Lower lobe of right lung (tissue), 2 donors: ENCODE measurements at regions not wholly inside any gene's neighbourhood (a gene's known extent, or its start where the extent isn't known, plus 50 kb on each side); places are given as distances from the start of the nearest gene placed in this dataset.

Experiments used
- ATAC-seq, 2 donors: fragments of 200-7000 bp; cut with Tn5 transposase; one replicate each; pipeline ENCODE4 v1.9.1; 2020 to 2022; ENCODE audit warnings: mild to moderate bottlenecking in 2 of 2, moderate library complexity in 2 of 2
- DNase-seq: peaks from one replicate; pipeline ENCODE4 v3.0.0-alpha.2; 2020
- H3K27ac ChIP-seq: fragments of 200-600 bp; one replicate; pipeline ENCODE4 v1.8.0; 2022
- H3K27me3 ChIP-seq: fragments of 200-600 bp; one replicate; pipeline ENCODE4 v1.8.0; 2022; ENCODE audit warnings: low read depth
- H3K36me3 ChIP-seq: fragments of 200-600 bp; one replicate; pipeline ENCODE4 v1.8.0; 2022; ENCODE audit warnings: mild to moderate bottlenecking
- H3K4me1 ChIP-seq: fragments of 200-600 bp; one replicate; pipeline ENCODE4 v1.8.0; 2022
- H3K4me3 ChIP-seq: fragments of 200-600 bp; one replicate; pipeline ENCODE4 v1.8.0; 2022; ENCODE audit warnings: mild to moderate bottlenecking
- H3K9me3 ChIP-seq: fragments of 200-600 bp; one replicate; pipeline ENCODE4 v1.8.0; 2022
- intact Hi-C: fragments of 100-400 bp; cut with DNase I; formaldehyde crosslinking; loops from one replicate; pipeline ENCODE4 v1.11.0; 2022
- TF ChIP-seq, protein P1 (sequence below): fragments of 200-600 bp; IDR thresholded peaks from one replicate; pipeline ENCODE4 v1.8.0; 2022; ENCODE audit warnings: antibody characterized with exemption, mild to moderate bottlenecking
- donor health status: DM: no; HTN: yes; CAD: no; lungs with severe emphysema.

DNA sequence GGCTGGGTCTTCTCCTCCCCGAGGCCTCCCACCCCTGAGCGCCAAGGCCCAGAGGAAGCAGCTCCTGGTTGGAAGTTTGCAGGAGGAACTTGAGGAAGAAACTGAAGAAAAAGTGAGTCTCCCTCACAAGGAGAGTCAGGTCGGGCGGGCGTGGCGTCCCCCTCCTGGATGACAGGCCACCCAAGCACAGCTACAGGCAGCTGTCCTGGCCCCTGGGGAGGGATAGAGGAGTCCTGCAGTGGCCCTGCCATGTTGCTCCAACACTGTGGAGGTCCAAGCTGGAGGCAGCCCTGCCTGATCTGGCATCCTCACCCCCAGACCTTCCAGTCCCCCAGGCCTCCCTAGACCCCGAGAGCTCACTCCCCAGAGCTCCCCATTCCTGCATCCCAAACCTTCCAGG, 1150.1 kb downstream of the BRD1 start:
- intact Hi-C loops: no loop called here
- no peak overlapping the region for H3K4me3 ChIP-seq

GRCh38 chr22:48677168-48677520, 1150.5 kb downstream of the BRD1 start:
- Histone ChIP-seq H3K9me3 (peaks cover 7% of the 10 kb centered on the region), H3K36me3 (no peaks in the 10 kb centered on the region), H3K27ac (no peak overlapping the region), H3K27me3 (no peaks in the 10 kb centered on the region), H3K4me1 (no peaks in the 10 kb centered on the region), H3K4me3 (no peak overlapping the region)
- TF ChIP-seq, protein P1, sequence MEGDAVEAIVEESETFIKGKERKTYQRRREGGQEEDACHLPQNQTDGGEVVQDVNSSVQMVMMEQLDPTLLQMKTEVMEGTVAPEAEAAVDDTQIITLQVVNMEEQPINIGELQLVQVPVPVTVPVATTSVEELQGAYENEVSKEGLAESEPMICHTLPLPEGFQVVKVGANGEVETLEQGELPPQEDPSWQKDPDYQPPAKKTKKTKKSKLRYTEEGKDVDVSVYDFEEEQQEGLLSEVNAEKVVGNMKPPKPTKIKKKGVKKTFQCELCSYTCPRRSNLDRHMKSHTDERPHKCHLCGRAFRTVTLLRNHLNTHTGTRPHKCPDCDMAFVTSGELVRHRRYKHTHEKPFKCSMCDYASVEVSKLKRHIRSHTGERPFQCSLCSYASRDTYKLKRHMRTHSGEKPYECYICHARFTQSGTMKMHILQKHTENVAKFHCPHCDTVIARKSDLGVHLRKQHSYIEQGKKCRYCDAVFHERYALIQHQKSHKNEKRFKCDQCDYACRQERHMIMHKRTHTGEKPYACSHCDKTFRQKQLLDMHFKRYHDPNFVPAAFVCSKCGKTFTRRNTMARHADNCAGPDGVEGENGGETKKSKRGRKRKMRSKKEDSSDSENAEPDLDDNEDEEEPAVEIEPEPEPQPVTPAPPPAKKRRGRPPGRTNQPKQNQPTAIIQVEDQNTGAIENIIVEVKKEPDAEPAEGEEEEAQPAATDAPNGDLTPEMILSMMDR: no peak
- intact Hi-C loops: no loop called here
- DNase-seq: no peak
- ATAC-seq: no peak

More for the DNA sequence above, 1150.1 kb downstream of the BRD1 start:
- Histone ChIP-seq H3K27me3 (no peaks in the 10 kb centered on the region), H3K27ac (no peak overlapping the region), H3K36me3 (no peaks in the 10 kb centered on the region), H3K9me3 (peaks cover 3% of the 10 kb centered on the region), H3K4me1 (no peaks in the 10 kb centered on the region)
- ATAC-seq (no peak), DNase-seq (no peak)
- TF ChIP-seq, protein P1: no peak

DNA sequence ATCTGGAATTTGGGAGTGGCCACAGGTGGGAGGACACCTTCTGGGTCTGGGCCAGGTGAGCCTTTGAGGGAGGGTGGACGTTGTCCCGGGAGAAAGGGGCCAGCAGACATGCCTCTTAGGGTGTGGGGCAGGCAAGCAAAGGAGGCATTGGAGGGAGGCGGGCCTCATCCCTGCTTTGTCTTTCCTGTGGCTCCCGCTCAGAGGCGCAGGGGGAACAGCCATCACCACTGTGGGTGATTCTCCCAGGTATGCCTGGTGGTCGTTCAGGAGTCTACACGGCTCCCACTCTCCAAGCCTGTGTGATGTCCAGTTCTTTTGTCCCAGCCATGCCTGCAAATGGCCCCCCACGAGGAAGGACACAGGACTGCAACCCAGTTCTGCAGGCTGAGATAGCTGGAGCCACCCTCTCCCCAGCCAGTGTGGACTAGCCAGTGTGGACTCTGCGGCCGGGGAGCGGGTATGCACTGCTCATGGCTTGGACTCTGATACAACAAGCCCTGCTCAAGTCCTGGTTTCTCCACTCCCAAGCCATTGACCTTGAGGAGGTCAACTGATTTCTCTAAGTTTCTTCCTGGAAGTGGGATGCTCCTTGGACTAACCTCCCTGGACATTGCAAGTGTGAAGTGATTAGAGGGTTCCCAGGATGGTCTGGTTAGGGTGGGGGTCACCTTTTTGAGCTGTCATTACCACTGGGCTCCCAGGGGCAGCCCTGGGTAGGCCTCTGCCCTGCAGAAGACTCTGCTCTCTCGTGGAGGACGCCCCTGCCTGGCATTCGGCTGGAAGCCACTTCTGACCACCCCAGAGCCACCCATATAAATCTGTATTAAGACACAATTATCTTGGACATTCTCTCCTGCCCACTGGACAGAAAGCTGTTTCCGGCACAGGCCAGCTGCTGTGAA, 1151.2 kb downstream of the BRD1 start:
- DNase-seq (no peak), ATAC-seq (no peak)
- Histone ChIP-seq H3K9me3 (peaks cover 12% of the 10 kb centered on the region), H3K27me3 (no peaks in the 10 kb centered on the region), H3K27ac (no peak overlapping the region), H3K4me3 (no peak overlapping the region), H3K4me1 (no peaks in the 10 kb centered on the region), H3K36me3 (no peaks in the 10 kb centered on the region)
- intact Hi-C loops: no loop called here
- TF ChIP-seq, protein P1: no peak

- intact Hi-C loops: no loop called here
- DNase-seq (no peak), ATAC-seq (no peak)
- Histone ChIP-seq H3K9me3 (peaks cover 12% of the 10 kb centered on the region), H3K27me3 (no peaks in the 10 kb centered on the region), H3K36me3 (no peaks in the 10 kb centered on the region), H3K4me3 (no peak overlapping the region), H3K27ac (no peak overlapping the region), H3K4me1 (no peaks in the 10 kb centered on the region)
- TF ChIP-seq, protein P1: no peak
Measured at GRCh38 chr22:48675830-48676145, 1151.9 kb downstream of the BRD1 start.

DNA sequence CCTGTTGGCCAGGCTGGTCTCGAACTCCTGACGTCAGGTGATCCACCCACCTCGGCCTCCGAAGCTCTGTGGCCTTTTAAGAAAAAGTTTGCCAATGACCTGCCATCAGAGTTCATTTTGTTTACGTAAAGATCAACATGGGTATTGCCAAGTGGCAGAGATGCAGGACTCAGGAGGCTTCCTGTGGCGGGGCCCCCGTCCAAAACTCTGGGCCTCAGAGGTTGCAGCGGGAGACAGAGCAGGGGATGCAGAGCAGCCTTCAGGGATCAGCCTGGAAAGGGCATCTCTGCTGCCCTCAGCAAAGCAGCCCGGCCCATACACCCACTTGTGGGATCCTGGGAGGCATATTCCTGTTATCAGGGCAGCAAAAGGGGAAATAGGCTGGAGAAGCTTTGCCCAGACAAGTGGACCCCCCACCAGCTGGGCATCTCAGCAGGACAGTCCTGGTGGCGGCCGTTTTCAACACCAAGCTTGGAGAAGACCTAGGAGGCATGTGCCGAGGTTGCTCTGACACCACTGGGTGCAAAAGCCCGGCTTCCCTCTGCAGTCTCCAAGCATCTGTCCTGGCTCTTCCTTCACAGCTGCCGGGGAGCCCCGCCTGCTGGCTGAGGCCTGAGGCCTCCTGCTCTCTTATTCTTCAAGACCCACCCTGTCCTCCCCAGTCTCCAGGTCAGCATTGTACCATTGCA, 1152.4 kb downstream of the BRD1 start:
- H3K4me1 ChIP-seq: no peaks in the 10 kb centered on the region
- no peaks in the 10 kb centered on the region for H3K27me3 ChIP-seq
- no peak overlapping the region for H3K27ac ChIP-seq
- ATAC-seq (no peak), DNase-seq (no peak)
- H3K36me3 ChIP-seq: no peaks in the 10 kb centered on the region
- H3K9me3 ChIP-seq: peaks cover 12% of the 10 kb centered on the region
- intact Hi-C loops: no loop called here
- TF ChIP-seq, protein P1: no peak
- H3K4me3 ChIP-seq: no peak overlapping the region
